ENCODE measurements at regions not wholly inside any gene's neighbourhood (a gene's known extent, or its start where the extent isn't known, plus 50 kb on each side); places are given as distances from the start of the nearest gene placed in this dataset.
A peak's percentile ranks its signal among the peaks of the same experiment; 100 is the strongest.

- H4K20me1 ChIP-seq (replicated peaks; ENCODE audit: control insufficient read depth, extremely low read depth, insufficient read depth, low read length) = no peaks in the 10 kb centered on the region
- BruUV-seq (replicated peaks) = no TSS peak
- no peaks in the 10 kb centered on the region for H3K9me3 ChIP-seq (replicated peaks; ENCODE audit: control insufficient read depth, insufficient read depth, low read length)
- DNase-seq (ENCODE audit: low read depth, low spot score) = no peak
- H2AFZ ChIP-seq (ENCODE audit: low read depth, low read length) = peak overlapping the region; percentile 30
- H3K9ac ChIP-seq (replicated peaks; ENCODE audit: extremely low read depth, insufficient read depth, low read length) = no peak overlapping the region
- no peak overlapping the region for H3K4me2 ChIP-seq (ENCODE audit: insufficient read depth, low read length)
- no peak overlapping the region for H3K4me3 ChIP-seq (replicated peaks in 1 of 3; ENCODE audit: insufficient read depth in 1 of 3, low read depth in 1 of 3, low read length in 3 of 3)
- TF ChIP-seq GATA2 (IDR thresholded peaks at IDR 0.05; ENCODE audit: insufficient read depth, insufficient read length, low read depth, low read length) = peak; percentile 41
- no peak for TF ChIP-seq POLR2A (IDR thresholded peaks at IDR 0.05; ENCODE audit: low read depth, low read length)
- no peaks in the 10 kb centered on the region for H3K79me2 ChIP-seq (ENCODE audit: control insufficient read depth, insufficient read depth, low read length)
- ChIA-PET CTCF (no interaction called here), POLR2A (no interaction called here)
- FAIRE-seq = no peak
- intact Hi-C loops (cut with micrococcal nuclease) (no loop called here), dilution Hi-C loops (cut with MboI; ENCODE audit: extremely low pct_ligation_motif_present, low sequenced_read_pairs) (no loop called here)
- H3K27me3 ChIP-seq (ENCODE audit: control insufficient read depth in 2 of 2, insufficient read depth in 2 of 2, low read length in 2 of 2) = no peaks in the 10 kb centered on the region
- H3K9me1 ChIP-seq (replicated peaks; ENCODE audit: control insufficient read depth, extremely low read depth, insufficient read depth, low read length) = peaks cover 2% of the 10 kb centered on the region
- no peak overlapping the region for H3K27ac ChIP-seq (ENCODE audit: insufficient read depth, low read depth, low read length)
- H3K36me3 ChIP-seq (ENCODE audit: control insufficient read depth in 2 of 2, extremely low read depth in 1 of 2, insufficient read depth in 2 of 2, low read length in 2 of 2) = no peaks in the 10 kb centered on the region
- no peaks in the 10 kb centered on the region for H3K4me1 ChIP-seq (ENCODE audit: control insufficient read depth, extremely low read depth, insufficient read depth, low read length)
Measured at GRCh38 chr6:94636780-94637385, 940.5 kb upstream of the MANEA start.

GRCh38 chr6:94623586-94623985 lies 953.7 kb upstream of the MANEA start:
- dilution Hi-C loops (cut with MboI; ENCODE audit: extremely low pct_ligation_motif_present, low sequenced_read_pairs) = no loop called here
- Histone ChIP-seq H4K20me1 (replicated peaks; ENCODE audit: control insufficient read depth, extremely low read depth, insufficient read depth, low read length) (no peaks in the 10 kb centered on the region), H3K4me2 (ENCODE audit: insufficient read depth, low read length) (no peak overlapping the region), H3K9ac (replicated peaks; ENCODE audit: extremely low read depth, insufficient read depth, low read length) (no peak overlapping the region), H3K36me3 (ENCODE audit: control insufficient read depth in 2 of 2, extremely low read depth in 1 of 2, insufficient read depth in 2 of 2, low read length in 2 of 2) (no peaks in the 10 kb centered on the region), H3K4me3 (replicated peaks in 1 of 3; ENCODE audit: insufficient read depth in 1 of 3, low read depth in 1 of 3, low read length in 3 of 3) (no peak overlapping the region), H3K27ac (ENCODE audit: insufficient read depth, low read depth, low read length) (no peak overlapping the region), H2AFZ (ENCODE audit: low read depth, low read length) (no peak overlapping the region), H3K27me3 (ENCODE audit: control insufficient read depth in 2 of 2, insufficient read depth in 2 of 2, low read length in 2 of 2) (no peaks in the 10 kb centered on the region), H3K4me1 (ENCODE audit: control insufficient read depth, extremely low read depth, insufficient read depth, low read length) (no peaks in the 10 kb centered on the region), H3K9me3 (replicated peaks; ENCODE audit: control insufficient read depth, insufficient read depth, low read length) (no peaks in the 10 kb centered on the region), H3K79me2 (ENCODE audit: control insufficient read depth, insufficient read depth, low read length) (no peaks in the 10 kb centered on the region), H3K9me1 (replicated peaks; ENCODE audit: control insufficient read depth, extremely low read depth, insufficient read depth, low read length) (no peaks in the 10 kb centered on the region)
- ChIA-PET POLR2A (no interaction called here), CTCF (no interaction called here)
- DNase-seq (ENCODE audit: low read depth, low spot score) (no peak), FAIRE-seq (no peak)
- TF ChIP-seq POLR2AphosphoS5 (IDR thresholded peaks at IDR 0.05; ENCODE audit: insufficient read depth, low read depth, low read length) (no peak), MAX (IDR thresholded peaks at IDR 0.05; ENCODE audit: insufficient read depth, insufficient read length) (no peak), GATA2 (IDR thresholded peaks at IDR 0.05; ENCODE audit: insufficient read depth, insufficient read length, low read depth, low read length) (no peak), POLR2A (IDR thresholded peaks at IDR 0.05; ENCODE audit: low read depth, low read length) (no peak), FOS (IDR thresholded peaks at IDR 0.05; ENCODE audit: borderline replicate concordance, insufficient read depth, low read length) (no peak), MYC (IDR thresholded peaks at IDR 0.05; ENCODE audit: low read depth, low read length) (no peak), CTCF (IDR thresholded peaks at IDR 0.05; ENCODE audit: extremely low read depth in 1 of 2, insufficient read depth in 1 of 2, low read depth in 1 of 2, low read length in 2 of 2) (no peak), EZH2 (IDR thresholded peaks at IDR 0.05; ENCODE audit: borderline replicate concordance, low read depth, low read length, severe bottlenecking) (no peak), JUN (IDR thresholded peaks at IDR 0.05; ENCODE audit: borderline replicate concordance, insufficient read depth, insufficient read length, low read depth) (no peak)
- BruUV-seq (replicated peaks) = no TSS peak
- intact Hi-C loops (cut with micrococcal nuclease) = no loop called here
